ENCODE measurements at regions not wholly inside any gene's neighbourhood (a gene's known extent, or its start where the extent isn't known, plus 50 kb on each side); places are given as distances from the start of the nearest gene placed in this dataset.

- Histone ChIP-seq H2AFZ (no peak overlapping the region), H3K9me3 (ENCODE audit: low read depth) (no peaks in the 10 kb centered on the region), H3K36me3 (replicated peaks; ENCODE audit: insufficient read depth, low read depth) (no peaks in the 10 kb centered on the region), H3K9me2 (replicated peaks; ENCODE audit: insufficient read depth) (no peaks in the 10 kb centered on the region), H3K4me3 (no peak overlapping the region), H3K4me2 (no peak overlapping the region), H3K27ac (no peak overlapping the region), H3K79me2 (no peaks in the 10 kb centered on the region), H4K20me1 (ENCODE audit: insufficient read depth, poor library complexity, severe bottlenecking) (no peaks in the 10 kb centered on the region), H3K4me1 (ENCODE audit: insufficient read depth) (no peaks in the 10 kb centered on the region), H3K27me3 (no peaks in the 10 kb centered on the region)
- WGBS (ENCODE audit: low lambda C conversion rate, missing lambda C conversion rate), result 55% methylated on average over 1 of the region's 1 CpG
- TF ChIP-seq EZH2 (IDR thresholded peaks at IDR 0.05; ENCODE audit: borderline replicate concordance), result no peak
- TF ChIP-seq, protein P1, sequence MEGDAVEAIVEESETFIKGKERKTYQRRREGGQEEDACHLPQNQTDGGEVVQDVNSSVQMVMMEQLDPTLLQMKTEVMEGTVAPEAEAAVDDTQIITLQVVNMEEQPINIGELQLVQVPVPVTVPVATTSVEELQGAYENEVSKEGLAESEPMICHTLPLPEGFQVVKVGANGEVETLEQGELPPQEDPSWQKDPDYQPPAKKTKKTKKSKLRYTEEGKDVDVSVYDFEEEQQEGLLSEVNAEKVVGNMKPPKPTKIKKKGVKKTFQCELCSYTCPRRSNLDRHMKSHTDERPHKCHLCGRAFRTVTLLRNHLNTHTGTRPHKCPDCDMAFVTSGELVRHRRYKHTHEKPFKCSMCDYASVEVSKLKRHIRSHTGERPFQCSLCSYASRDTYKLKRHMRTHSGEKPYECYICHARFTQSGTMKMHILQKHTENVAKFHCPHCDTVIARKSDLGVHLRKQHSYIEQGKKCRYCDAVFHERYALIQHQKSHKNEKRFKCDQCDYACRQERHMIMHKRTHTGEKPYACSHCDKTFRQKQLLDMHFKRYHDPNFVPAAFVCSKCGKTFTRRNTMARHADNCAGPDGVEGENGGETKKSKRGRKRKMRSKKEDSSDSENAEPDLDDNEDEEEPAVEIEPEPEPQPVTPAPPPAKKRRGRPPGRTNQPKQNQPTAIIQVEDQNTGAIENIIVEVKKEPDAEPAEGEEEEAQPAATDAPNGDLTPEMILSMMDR (IDR thresholded peaks at IDR 0.05; ENCODE audit: poor library complexity), result no peak
- TF ChIP-seq EZH2phosphoT487 (IDR thresholded peaks at IDR 0.05; ENCODE audit: low read depth, severe bottlenecking, unreplicated experiment), result no peak
- peak; percentile 59 for DNase-seq (ENCODE audit: low spot score)
These were observed 392.7 kb upstream of the HTR2A start for GRCh38 chr13:47289567-47289966.

- no peaks in the 10 kb centered on the region for H3K79me2 ChIP-seq
- H3K27ac ChIP-seq, result no peak overlapping the region
- H4K20me1 ChIP-seq (ENCODE audit: insufficient read depth, poor library complexity, severe bottlenecking), result no peaks in the 10 kb centered on the region
- no peaks in the 10 kb centered on the region for H3K27me3 ChIP-seq
- no peaks in the 10 kb centered on the region for H3K36me3 ChIP-seq (replicated peaks; ENCODE audit: insufficient read depth, low read depth)
- H3K4me1 ChIP-seq (ENCODE audit: insufficient read depth), result no peaks in the 10 kb centered on the region
- no peak for DNase-seq (ENCODE audit: low spot score)
- no peak overlapping the region for H2AFZ ChIP-seq
- WGBS (ENCODE audit: low lambda C conversion rate, missing lambda C conversion rate), result 92% methylated on average over 5 of the region's 5 CpGs
- H3K9me3 ChIP-seq (ENCODE audit: low read depth), result no peaks in the 10 kb centered on the region
- no peak overlapping the region for H3K4me2 ChIP-seq
- no peak overlapping the region for H3K4me3 ChIP-seq
- no peak for TF ChIP-seq EZH2phosphoT487 (IDR thresholded peaks at IDR 0.05; ENCODE audit: low read depth, severe bottlenecking, unreplicated experiment)
- TF ChIP-seq, protein P1 (IDR thresholded peaks at IDR 0.05; ENCODE audit: poor library complexity), result no peak
- TF ChIP-seq EZH2 (IDR thresholded peaks at IDR 0.05; ENCODE audit: borderline replicate concordance), result no peak
- H3K9me2 ChIP-seq (replicated peaks; ENCODE audit: insufficient read depth), result no peaks in the 10 kb centered on the region
These were observed 391.7 kb upstream of the HTR2A start for GRCh38 chr13:47288546-47288945.

DNA sequence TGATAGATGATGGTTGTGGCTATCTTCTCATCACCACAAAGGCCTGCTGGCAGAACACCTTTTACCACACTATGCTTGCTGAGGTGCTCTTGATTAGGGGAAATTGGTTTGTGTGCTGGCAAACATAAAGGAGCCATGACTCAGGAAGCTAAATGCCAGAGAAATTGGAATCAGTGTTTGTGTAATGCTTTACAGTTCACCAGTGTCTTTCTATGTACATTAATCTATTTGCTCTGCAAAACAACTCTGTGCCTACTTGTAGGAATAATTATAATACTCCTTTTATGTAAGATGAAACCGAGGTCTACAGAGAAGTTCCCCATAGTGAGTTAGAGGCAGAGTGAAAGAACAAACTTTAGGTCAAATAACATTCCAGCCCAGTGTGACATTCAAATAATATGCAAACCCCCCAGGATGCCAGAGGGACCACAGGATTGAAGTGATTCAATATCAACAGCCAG, 390.5 kb upstream of the HTR2A start:
- TF ChIP-seq EZH2phosphoT487 (IDR thresholded peaks at IDR 0.05; ENCODE audit: low read depth, severe bottlenecking, unreplicated experiment), result no peak
- TF ChIP-seq EZH2 (IDR thresholded peaks at IDR 0.05; ENCODE audit: borderline replicate concordance), result no peak
- TF ChIP-seq, protein P1 (IDR thresholded peaks at IDR 0.05; ENCODE audit: poor library complexity), result no peak
- 86% methylated on average over 1 of the region's 1 CpG for WGBS (ENCODE audit: low lambda C conversion rate, missing lambda C conversion rate)
- no peaks in the 10 kb centered on the region for H3K27me3 ChIP-seq
- H4K20me1 ChIP-seq (ENCODE audit: insufficient read depth, poor library complexity, severe bottlenecking), result no peaks in the 10 kb centered on the region
- DNase-seq (ENCODE audit: low spot score), result no peak
- H3K9me3 ChIP-seq (ENCODE audit: low read depth), result no peaks in the 10 kb centered on the region
- H3K79me2 ChIP-seq, result no peaks in the 10 kb centered on the region
- H3K36me3 ChIP-seq (replicated peaks; ENCODE audit: insufficient read depth, low read depth), result no peaks in the 10 kb centered on the region
- no peak overlapping the region for H3K4me3 ChIP-seq
- no peak overlapping the region for H3K27ac ChIP-seq
- no peak overlapping the region for H2AFZ ChIP-seq
- H3K4me2 ChIP-seq, result no peak overlapping the region
- no peaks in the 10 kb centered on the region for H3K9me2 ChIP-seq (replicated peaks; ENCODE audit: insufficient read depth)
- H3K4me1 ChIP-seq (ENCODE audit: insufficient read depth), result no peaks in the 10 kb centered on the region

DNA sequence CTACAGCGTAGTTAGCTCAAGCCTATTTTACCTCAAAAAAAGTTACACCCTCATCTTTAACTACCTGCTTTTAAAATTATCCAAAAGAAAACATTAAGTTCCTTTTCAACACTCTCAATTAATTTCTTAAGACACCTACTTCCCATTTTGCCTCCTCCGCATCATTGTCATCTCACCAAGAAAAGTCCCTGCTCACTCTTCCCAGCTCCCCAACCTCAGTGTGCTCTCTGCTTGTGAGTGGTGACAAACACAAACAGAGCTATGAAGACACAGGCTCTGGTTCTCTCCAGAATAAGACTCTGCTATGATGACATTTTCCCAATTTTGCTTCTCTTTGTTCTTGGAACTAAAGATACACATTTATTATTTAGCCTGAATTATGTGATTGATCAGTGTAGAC, 385.1 kb upstream of the HTR2A start:
- Histone ChIP-seq H3K27ac (no peak overlapping the region), H3K9me3 (ENCODE audit: low read depth) (no peaks in the 10 kb centered on the region), H3K4me2 (no peak overlapping the region), H3K27me3 (no peaks in the 10 kb centered on the region), H3K9me2 (replicated peaks; ENCODE audit: insufficient read depth) (no peaks in the 10 kb centered on the region), H3K4me3 (no peak overlapping the region), H2AFZ (no peak overlapping the region), H3K79me2 (no peaks in the 10 kb centered on the region), H4K20me1 (ENCODE audit: insufficient read depth, poor library complexity, severe bottlenecking) (no peaks in the 10 kb centered on the region), H3K36me3 (replicated peaks; ENCODE audit: insufficient read depth, low read depth) (no peaks in the 10 kb centered on the region), H3K4me1 (ENCODE audit: insufficient read depth) (no peaks in the 10 kb centered on the region)
- DNase-seq (ENCODE audit: low spot score), result no peak
- TF ChIP-seq, protein P1 (IDR thresholded peaks at IDR 0.05; ENCODE audit: poor library complexity), result no peak
- TF ChIP-seq EZH2 (IDR thresholded peaks at IDR 0.05; ENCODE audit: borderline replicate concordance) (no peak), EZH2phosphoT487 (IDR thresholded peaks at IDR 0.05; ENCODE audit: low read depth, severe bottlenecking, unreplicated experiment) (no peak)
- 100% methylated on average over 2 of the region's 2 CpGs for WGBS (ENCODE audit: low lambda C conversion rate, missing lambda C conversion rate)

Measured in hepatocyte (in vitro differentiated cells).